Left lung (tissue), 4 donors: ENCODE measurements at regions not wholly inside any gene's neighbourhood (a gene's known extent, or its start where the extent isn't known, plus 50 kb on each side); places are given as distances from the start of the nearest gene placed in this dataset.

Source experiments
- ATAC-seq: fragments of 200-7000 bp; cut with Tn5 transposase; one replicate; pipeline ENCODE4 v1.9.1; 2020; ENCODE audit warnings: moderate library complexity
- DNase-seq, 4 donors: peaks; one replicate each; pipeline ENCODE4 v3.0.0-alpha.2; 2013 to 2020
- H3K27ac ChIP-seq, 2 donors: fragments of 200-600 bp; sonication (generic) in 1 of 2; one replicate each; pipeline versions ENCODE4 v1.5.0 to v1.8.0; 2020 to 2021
- H3K27me3 ChIP-seq, 2 donors: fragments of 200-600 bp; sonication (generic) in 1 of 2; one replicate each; pipeline versions ENCODE4 v1.5.0 to v1.8.0; 2020 to 2021
- H3K36me3 ChIP-seq, 2 donors: fragments of 200-600 bp; sonication (generic) in 1 of 2; one replicate each; pipeline versions ENCODE4 v1.5.0 to v1.8.0; 2020 to 2021
- H3K4me1 ChIP-seq, 2 donors: fragments of 200-600 bp; one replicate each; pipeline ENCODE4 v1.8.0; 2021
- H3K4me3 ChIP-seq, 2 donors: fragments of 200-600 bp; sonication (generic) in 1 of 2; one replicate each; pipeline versions ENCODE4 v1.5.0 to v1.8.0; 2020 to 2021; ENCODE audit warnings: mild to moderate bottlenecking in 1 of 2
- H3K9me3 ChIP-seq, 2 donors: fragments of 200-600 bp; sonication (generic) in 1 of 2; one replicate each; pipeline versions ENCODE4 v1.5.0 to v1.8.0; 2020 to 2021
- CTCF ChIP-seq, 2 donors: fragments of 200-600 bp; sonication (generic) in 1 of 2; IDR thresholded peaks; one replicate each; pipeline versions ENCODE4 v1.5.0 to v1.8.0; 2021; ENCODE audit warnings: antibody characterized with exemption in 2 of 2
- intact Hi-C, 2 donors: fragments of 100-400 bp; cut with DNase I; formaldehyde crosslinking; loops; one replicate each; pipeline versions ENCODE4 v1.11.2 to v1.14.2; 2022
- donor health status: DM: no; HTN: yes; CAD: no.
- donor health status: DM: no; HTN: no; CAD: no.

- no peak for ATAC-seq
Measured at GRCh38 chr1:29895201-29895600, 658.9 kb downstream of the PTPRU start.

DNA sequence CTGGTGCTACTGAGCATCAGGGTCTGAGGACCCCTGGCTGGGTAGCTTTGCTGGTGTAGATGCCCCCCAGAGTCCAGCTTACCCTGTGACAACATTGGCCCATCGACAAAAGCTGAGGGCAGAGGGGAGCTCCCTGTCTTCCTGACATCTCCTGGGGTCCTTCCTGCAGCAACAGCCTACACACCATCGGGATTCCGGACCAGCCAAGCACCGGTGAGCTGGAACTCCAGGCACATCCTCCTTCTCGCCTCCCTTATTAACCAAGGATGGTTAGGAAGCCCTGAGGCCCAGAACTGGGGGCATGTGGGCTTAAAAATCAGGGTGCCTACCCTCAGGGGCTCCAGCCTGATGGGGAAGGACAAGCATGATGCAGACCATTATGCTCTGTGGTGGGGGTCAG, 658.0 kb downstream of the PTPRU start:
- TF ChIP-seq CTCF (IDR thresholded peaks at IDR 0.05), result no peak
- ATAC-seq, result no peak
- Histone ChIP-seq H3K27ac (no peak overlapping the region), H3K27me3 (peaks cover 0 to 75% of the 10 kb centered on the region in 2 donors), H3K4me1 (no peaks in the 10 kb centered on the region), H3K4me3 (no peak overlapping the region), H3K9me3 (no peaks in the 10 kb centered on the region), H3K36me3 (no peaks in the 10 kb centered on the region)
- DNase-seq, result no peak
- intact Hi-C loops, result no loop called here

More at GRCh38 chr1:29895201-29895600, 658.9 kb downstream of the PTPRU start:
- intact Hi-C loops, result no loop called here
- H3K27ac ChIP-seq, result no peak overlapping the region
- DNase-seq, result no peak
- no peaks in the 10 kb centered on the region for H3K9me3 ChIP-seq
- TF ChIP-seq CTCF (IDR thresholded peaks at IDR 0.05), result no peak
- H3K36me3 ChIP-seq, result no peaks in the 10 kb centered on the region
- no peak overlapping the region for H3K4me3 ChIP-seq
- H3K27me3 ChIP-seq, result peaks cover 0 to 75% of the 10 kb centered on the region in 2 donors
- no peaks in the 10 kb centered on the region for H3K4me1 ChIP-seq

- no peaks in the 10 kb centered on the region for H3K4me1 ChIP-seq
- no peaks in the 10 kb centered on the region for H3K36me3 ChIP-seq
- peaks cover 0 to 73% of the 10 kb centered on the region in 2 donors for H3K27me3 ChIP-seq
- ATAC-seq (no peak), DNase-seq (no peak)
- H3K4me3 ChIP-seq, result no peak overlapping the region
- intact Hi-C loops, result no loop called here
- H3K9me3 ChIP-seq, result no peaks in the 10 kb centered on the region
- no peak for TF ChIP-seq CTCF (IDR thresholded peaks at IDR 0.05)
- no peak overlapping the region for H3K27ac ChIP-seq
Measured at GRCh38 chr1:29893806-29894205, 657.5 kb downstream of the PTPRU start.

- Histone ChIP-seq H3K9me3 (no peaks in the 10 kb centered on the region), H3K27ac (no peak overlapping the region), H3K4me1 (no peaks in the 10 kb centered on the region), H3K4me3 (no peak overlapping the region), H3K36me3 (no peaks in the 10 kb centered on the region), H3K27me3 (peaks cover 0 to 69% of the 10 kb centered on the region in 2 donors)
- intact Hi-C loops, result no loop called here
- no peak for ATAC-seq
- no peak for TF ChIP-seq CTCF (IDR thresholded peaks at IDR 0.05)
- DNase-seq, result no peak
Measured at GRCh38 chr1:29893046-29893723, 656.9 kb downstream of the PTPRU start.

DNA sequence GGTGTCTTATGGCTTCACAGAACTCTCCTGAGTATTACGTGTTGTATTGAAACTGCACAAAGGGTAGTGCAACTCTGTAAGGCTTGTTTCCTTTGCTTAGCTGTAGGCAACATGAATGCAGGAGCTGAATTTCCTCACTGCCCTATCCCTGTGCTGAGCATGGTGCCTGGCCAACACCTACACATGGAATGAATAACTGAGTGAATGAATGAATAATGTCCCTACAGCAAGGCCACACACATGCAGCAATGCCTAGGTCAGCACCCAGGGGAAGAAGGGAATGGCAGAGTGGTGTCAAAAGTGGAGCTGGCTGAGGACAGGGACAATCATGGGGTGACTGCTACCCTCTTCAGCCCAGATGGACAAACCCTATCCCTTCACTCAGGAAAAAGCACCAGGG, 655.9 kb downstream of the PTPRU start:
- no peak for ATAC-seq

More for the DNA sequence above, 655.9 kb downstream of the PTPRU start:
- H3K27ac ChIP-seq, result no peak overlapping the region
- no peaks in the 10 kb centered on the region for H3K9me3 ChIP-seq
- intact Hi-C loops, result no loop called here
- DNase-seq, result no peak
- no peaks in the 10 kb centered on the region for H3K36me3 ChIP-seq
- TF ChIP-seq CTCF (IDR thresholded peaks at IDR 0.05), result no peak
- peaks cover 0 to 60% of the 10 kb centered on the region in 2 donors for H3K27me3 ChIP-seq
- H3K4me3 ChIP-seq, result no peak overlapping the region
- H3K4me1 ChIP-seq, result no peaks in the 10 kb centered on the region
